DND-41 (cell line): ENCODE measurements at regions not wholly inside any gene's neighbourhood (a gene's known extent, or its start where the extent isn't known, plus 50 kb on each side); places are given as distances from the start of the nearest gene placed in this dataset.

Experiments
- ATAC-seq: fragments of 200-7000 bp; cut with Tn5 transposase; 3 replicates; pipeline ENCODE4 v1.9.1; 2021; ENCODE audit warnings: low read depth; ENCODE audit not compliant: insufficient read depth
- DNase-seq: peaks from one replicate; pipeline ENCODE4 v3.0.0-alpha.2; 2020
- H2AFZ ChIP-seq: 2 replicates; pipeline ENCODE4 v1.6.0; 2012; ENCODE audit warnings: low read depth, low read length
- H3K27ac ChIP-seq: 2 replicates; pipeline ENCODE4 v1.5.1; 2012; ENCODE audit warnings: low read length, inconsistent platforms
- H3K27me3 ChIP-seq: fragments of 200-600 bp; sonication (generic); 2 replicates; pipeline ENCODE4 v1.6.0; 2012; ENCODE audit warnings: low read length, mild to moderate bottlenecking, inconsistent platforms; ENCODE audit not compliant: insufficient read depth, poor library complexity
- H3K36me3 ChIP-seq: 2 replicates; pipeline ENCODE4 v1.5.1; 2012; ENCODE audit warnings: low read length, inconsistent platforms; ENCODE audit not compliant: insufficient read depth
- H3K4me1 ChIP-seq: 2 replicates; pipeline ENCODE4 v1.5.1; 2012; ENCODE audit warnings: mild to moderate bottlenecking, low read length; ENCODE audit not compliant: insufficient read depth
- H3K4me2 ChIP-seq: 2 replicates; pipeline ENCODE4 v1.6.0; 2012; ENCODE audit warnings: mild to moderate bottlenecking, moderate library complexity, low read length, inconsistent platforms; ENCODE audit not compliant: insufficient read depth
- H3K4me3 ChIP-seq, 2 experiments: fragments of 200-600 bp in 1 of 2; shearing (Covaris generic) in 1 of 2; 2 replicates each; pipeline ENCODE4 v1.5.1; 2012 to 2016; ENCODE audit warnings: inconsistent platforms in 2 of 2, low read length in 2 of 2, mild to moderate bottlenecking in 2 of 2, low read depth in 1 of 2, moderate library complexity in 1 of 2
- H3K79me2 ChIP-seq: 2 replicates; pipeline ENCODE4 v1.6.0; 2012; ENCODE audit warnings: low read length, inconsistent platforms; ENCODE audit not compliant: insufficient read depth
- H3K9ac ChIP-seq: 2 replicates; pipeline ENCODE4 v1.6.0; 2012; ENCODE audit warnings: low read depth, mild to moderate bottlenecking, inconsistent platforms, low read length, moderate library complexity
- H3K9me3 ChIP-seq: 2 replicates; pipeline ENCODE4 v1.5.1; 2012; ENCODE audit warnings: low read length, moderate library complexity, mild to moderate bottlenecking, inconsistent platforms; ENCODE audit not compliant: insufficient read depth, severe bottlenecking
- H4K20me1 ChIP-seq: 2 replicates; pipeline ENCODE4 v1.6.0; 2012; ENCODE audit warnings: low read length; ENCODE audit not compliant: insufficient read depth
- CTCF ChIP-seq: IDR thresholded peaks from 2 replicates; pipeline ENCODE4 v1.5.1; 2012; ENCODE audit warnings: borderline replicate concordance, low read length, moderate library complexity, mild to moderate bottlenecking; ENCODE audit not compliant: poor library complexity, severe bottlenecking; ENCODE audit errors: extremely low read depth
- EZH2 ChIP-seq: IDR thresholded peaks from 3 replicates; pipeline ENCODE4 v1.6.1; 2012; ENCODE audit warnings: borderline replicate concordance, low read depth, mild to moderate bottlenecking, moderate library complexity, low read length, inconsistent platforms; ENCODE audit not compliant: severe bottlenecking

GRCh38 chr11:23893126-23893525, 603.7 kb upstream of the LUZP2 start:
- no peaks in the 10 kb centered on the region for H3K27me3 ChIP-seq
- DNase-seq (no peak), ATAC-seq (no peak)
- H3K9ac ChIP-seq = no peak overlapping the region
- no peak overlapping the region for H3K27ac ChIP-seq
- no peaks in the 10 kb centered on the region for H3K9me3 ChIP-seq
- no peak overlapping the region for H3K4me3 ChIP-seq
- no peaks in the 10 kb centered on the region for H3K4me1 ChIP-seq
- H2AFZ ChIP-seq = no peak overlapping the region
- no peaks in the 10 kb centered on the region for H3K79me2 ChIP-seq
- no peak for TF ChIP-seq CTCF
- no peak for TF ChIP-seq EZH2
- no peak overlapping the region for H3K4me2 ChIP-seq
- H4K20me1 ChIP-seq = no peaks in the 10 kb centered on the region
- H3K36me3 ChIP-seq = no peaks in the 10 kb centered on the region

DNA sequence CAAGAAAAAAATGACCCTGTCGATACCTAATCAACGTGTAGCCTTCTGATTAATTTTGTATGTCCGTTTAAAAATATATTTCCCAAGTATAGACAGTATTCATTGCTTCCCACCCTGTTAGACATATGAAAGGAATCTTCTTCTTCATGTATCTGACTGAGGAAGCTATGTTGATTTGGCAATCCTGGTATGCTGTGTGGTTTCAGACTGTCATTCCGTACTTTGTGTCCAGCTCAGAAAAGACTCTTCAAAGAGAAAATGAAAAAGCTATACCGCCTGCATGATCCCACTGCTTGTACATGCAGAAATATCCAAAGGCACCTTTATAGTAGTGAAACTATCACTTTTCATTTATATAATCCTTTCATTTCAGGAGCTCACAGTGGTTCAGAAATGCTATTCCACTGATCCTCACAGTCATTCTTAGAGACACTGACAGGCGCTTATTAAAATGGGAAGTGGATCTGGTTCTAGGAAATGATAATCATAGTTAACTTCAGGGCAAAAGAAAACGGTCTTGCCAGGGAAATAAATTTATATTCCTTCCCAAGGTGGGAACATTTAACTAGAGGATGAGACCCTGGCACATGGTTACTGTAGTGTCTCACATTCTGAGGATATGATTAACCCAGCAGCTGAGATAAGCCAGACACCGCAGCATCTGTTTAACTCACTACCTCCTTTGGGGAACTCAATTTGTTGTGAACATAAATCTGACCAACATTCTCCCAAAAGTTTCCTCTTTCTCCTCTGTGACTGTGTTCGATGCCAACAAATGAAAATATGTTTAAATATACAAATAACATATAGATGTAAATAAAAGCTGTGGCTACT, 599.2 kb upstream of the LUZP2 start:
- DNase-seq = no peak
- H4K20me1 ChIP-seq = no peaks in the 10 kb centered on the region
- no peak overlapping the region for H2AFZ ChIP-seq
- no peak overlapping the region for H3K27ac ChIP-seq
- TF ChIP-seq CTCF = no peak
- TF ChIP-seq EZH2 = no peak
- no peaks in the 10 kb centered on the region for H3K36me3 ChIP-seq
- H3K27me3 ChIP-seq = no peaks in the 10 kb centered on the region
- H3K79me2 ChIP-seq = no peaks in the 10 kb centered on the region
- H3K4me2 ChIP-seq = no peak overlapping the region
- no peak overlapping the region for H3K9ac ChIP-seq
- no peak overlapping the region for H3K4me3 ChIP-seq
- H3K9me3 ChIP-seq = no peaks in the 10 kb centered on the region
- no peak for ATAC-seq
- H3K4me1 ChIP-seq = no peaks in the 10 kb centered on the region

GRCh38 chr11:23903044-23903704, 593.7 kb upstream of the LUZP2 start:
- TF ChIP-seq EZH2 = no peak
- no peak for TF ChIP-seq CTCF
- Histone ChIP-seq H3K4me2 (no peak overlapping the region), H3K9me3 (no peaks in the 10 kb centered on the region), H3K9ac (no peak overlapping the region), H3K27me3 (no peaks in the 10 kb centered on the region), H4K20me1 (no peaks in the 10 kb centered on the region), H3K36me3 (no peaks in the 10 kb centered on the region), H2AFZ (no peak overlapping the region), H3K27ac (no peak overlapping the region), H3K4me3 (no peak overlapping the region), H3K4me1 (no peaks in the 10 kb centered on the region), H3K79me2 (no peaks in the 10 kb centered on the region)
- ATAC-seq = no peak
- DNase-seq = no peak
